Uterus (tissue), 2 donors: ENCODE measurements at regions not wholly inside any gene's neighbourhood (a gene's known extent, or its start where the extent isn't known, plus 50 kb on each side); places are given as distances from the start of the nearest gene placed in this dataset.

Source experiments
- CTCF ChIP-seq, 4 experiments: fragments of 200-600 bp in 2 of 4; fragments of 450-650 bp in 2 of 4; sonication (generic) in 2 of 4; IDR thresholded peaks; one replicate each; pipeline ENCODE4 v1.5.1; 2016 to 2019; ENCODE audit warnings: antibody characterized with exemption in 4 of 4, mild to moderate bottlenecking in 2 of 4, moderate library complexity in 1 of 4
- POLR2A ChIP-seq, 2 donors: fragments of 450-650 bp; IDR thresholded peaks; one replicate each; pipeline ENCODE4 v1.6.1; 2016; ENCODE audit warnings: antibody characterized with exemption in 2 of 2, mild to moderate bottlenecking in 1 of 2, moderate library complexity in 1 of 2

GRCh38 chr22:48070760-48071159, 1308.3 kb downstream of the TBC1D22A start:
- TF ChIP-seq POLR2A (IDR thresholded peaks at IDR 0.05) (no peak), CTCF (IDR thresholded peaks at IDR 0.05) (no peak)
